Mesendoderm (in vitro differentiated cells): ENCODE measurements at regions not wholly inside any gene's neighbourhood (a gene's known extent, or its start where the extent isn't known, plus 50 kb on each side); places are given as distances from the start of the nearest gene placed in this dataset.

Experiments
- DNase-seq: peaks from one replicate; pipeline ENCODE4 v3.0.0; 2013
- H2AK5ac ChIP-seq: 2 replicates; pipeline ENCODE4 v1.6.1; 2013; ENCODE audit warnings: low read length, inconsistent platforms
- H2BK120ac ChIP-seq: 2 replicates; pipeline ENCODE4 v1.6.1; 2013; ENCODE audit warnings: low read depth, mild to moderate bottlenecking, low read length, moderate library complexity, mixed read lengths
- H2BK15ac ChIP-seq: replicated peaks from 2 replicates; pipeline ENCODE4 v1.6.1; 2013; ENCODE audit warnings: low read depth, mild to moderate bottlenecking, moderate library complexity
- H2BK5ac ChIP-seq: 2 replicates; pipeline ENCODE4 v1.6.1; 2013; ENCODE audit warnings: low read length, inconsistent platforms
- H3K18ac ChIP-seq: 2 replicates; pipeline ENCODE4 v1.6.1; 2013; ENCODE audit warnings: mild to moderate bottlenecking, low read length, mixed read lengths
- H3K23ac ChIP-seq: one replicate; pipeline ENCODE4 v1.6.1; 2013; ENCODE audit warnings: low read length
- H3K27ac ChIP-seq: 2 replicates; pipeline ENCODE4 v1.5.1; 2013; ENCODE audit warnings: low read depth, mild to moderate bottlenecking, inconsistent platforms, low read length, moderate library complexity
- H3K27me3 ChIP-seq: 2 replicates; pipeline ENCODE4 v1.6.1; 2013; ENCODE audit warnings: low read length, control low read depth, mild to moderate bottlenecking, inconsistent platforms; ENCODE audit not compliant: insufficient read depth, poor library complexity
- H3K36me3 ChIP-seq: 2 replicates; pipeline ENCODE4 v1.6.1; 2013; ENCODE audit warnings: low read length, inconsistent platforms; ENCODE audit not compliant: control insufficient read depth, insufficient read depth
- H3K4ac ChIP-seq: one replicate; pipeline ENCODE4 v1.6.1; 2013; ENCODE audit warnings: low read depth, mild to moderate bottlenecking, low read length, moderate library complexity
- H3K4me1 ChIP-seq: 2 replicates; pipeline ENCODE4 v1.6.1; 2013; ENCODE audit warnings: low read depth, low read length, inconsistent platforms; ENCODE audit not compliant: control insufficient read depth
- H3K4me2 ChIP-seq: 2 replicates; pipeline ENCODE4 v1.6.1; 2013; ENCODE audit warnings: low read length
- H3K4me3 ChIP-seq: 2 replicates; pipeline ENCODE4 v1.5.1; 2013; ENCODE audit warnings: mild to moderate bottlenecking, low read length
- H3K56ac ChIP-seq: one replicate; pipeline ENCODE4 v1.6.1; 2013; ENCODE audit warnings: low read length
- H3K79me1 ChIP-seq: 2 replicates; pipeline ENCODE4 v1.6.1; 2013; ENCODE audit warnings: low read length, inconsistent platforms
- H3K79me2 ChIP-seq: 2 replicates; pipeline ENCODE4 v1.6.1; 2013; ENCODE audit warnings: mild to moderate bottlenecking, low read length; ENCODE audit not compliant: control insufficient read depth, insufficient read depth
- H3K9ac ChIP-seq: 2 replicates; pipeline ENCODE4 v1.6.1; 2013; ENCODE audit warnings: low read length, inconsistent platforms
- H4K5ac ChIP-seq: one replicate; pipeline ENCODE4 v1.6.1; 2013; ENCODE audit warnings: low read length
- H4K8ac ChIP-seq: one replicate; pipeline ENCODE4 v1.6.1; 2013; ENCODE audit warnings: low read depth, mild to moderate bottlenecking, control low read depth, low read length, moderate library complexity
- WGBS: extraction: QIAGEN DNeasy Blood & Tissue Kit; methylation state at CpG from one replicate; pipeline ENCODE4 v1.1.7; 2013; ENCODE audit warnings: low lambda C conversion rate, missing lambda C conversion rate; ENCODE audit not compliant: insufficient coverage; ENCODE audit errors: extremely low coverage; 5-methylcytosine and 5-hydroxymethylcytosine counted together

GRCh38 chr3:40741729-40742128 is 217.0 kb downstream of the ZNF621 start:
- no peaks in the 10 kb centered on the region for H3K79me1 ChIP-seq
- H3K23ac ChIP-seq: no peak overlapping the region
- H2BK120ac ChIP-seq: no peak overlapping the region
- H2AK5ac ChIP-seq: no peak overlapping the region
- H3K4me2 ChIP-seq: no peak overlapping the region
- H3K79me2 ChIP-seq: no peaks in the 10 kb centered on the region
- no peak overlapping the region for H3K27ac ChIP-seq
- H3K9ac ChIP-seq: no peak overlapping the region
- H3K4me1 ChIP-seq: no peaks in the 10 kb centered on the region
- no peak overlapping the region for H3K4ac ChIP-seq
- no peak overlapping the region for H2BK5ac ChIP-seq
- no peak overlapping the region for H4K5ac ChIP-seq
- H3K36me3 ChIP-seq: no peaks in the 10 kb centered on the region
- no peak overlapping the region for H3K4me3 ChIP-seq
- DNase-seq: no peak
- no peak overlapping the region for H3K18ac ChIP-seq
- no peak overlapping the region for H4K8ac ChIP-seq
- no peaks in the 10 kb centered on the region for H3K27me3 ChIP-seq
- no peak overlapping the region for H2BK15ac ChIP-seq
- WGBS: no CpG with 5 or more reads among the region's 1 CpG
- no peak overlapping the region for H3K56ac ChIP-seq

- Histone ChIP-seq H3K36me3 (no peaks in the 10 kb centered on the region), H3K23ac (no peak overlapping the region), H3K79me2 (no peaks in the 10 kb centered on the region), H3K79me1 (no peaks in the 10 kb centered on the region), H3K4me1 (no peaks in the 10 kb centered on the region), H2BK5ac (no peak overlapping the region), H2AK5ac (no peak overlapping the region), H3K18ac (no peak overlapping the region), H3K4me3 (no peak overlapping the region), H3K9ac (no peak overlapping the region), H3K4me2 (no peak overlapping the region), H3K4ac (no peak overlapping the region), H4K8ac (no peak overlapping the region), H3K27ac (no peak overlapping the region), H3K27me3 (no peaks in the 10 kb centered on the region), H2BK120ac (no peak overlapping the region), H3K56ac (no peak overlapping the region), H2BK15ac (no peak overlapping the region), H4K5ac (no peak overlapping the region)
- no CpG with 5 or more reads among the region's 2 CpGs for WGBS
- DNase-seq: no peak
Measured at GRCh38 chr3:40745381-40746106, 220.8 kb downstream of the ZNF621 start.

GRCh38 chr3:40751666-40752065 is 226.9 kb downstream of the ZNF621 start:
- H3K79me2 ChIP-seq: no peaks in the 10 kb centered on the region
- no peak overlapping the region for H3K4me2 ChIP-seq
- no peak overlapping the region for H2BK120ac ChIP-seq
- no peaks in the 10 kb centered on the region for H3K79me1 ChIP-seq
- WGBS: no CpG with 5 or more reads among the region's 1 CpG
- H4K8ac ChIP-seq: no peak overlapping the region
- no peak overlapping the region for H3K4me3 ChIP-seq
- no peak overlapping the region for H3K56ac ChIP-seq
- no peak overlapping the region for H3K4ac ChIP-seq
- H3K4me1 ChIP-seq: no peaks in the 10 kb centered on the region
- no peak overlapping the region for H2AK5ac ChIP-seq
- no peak overlapping the region for H2BK5ac ChIP-seq
- no peak overlapping the region for H3K23ac ChIP-seq
- H3K18ac ChIP-seq: no peak overlapping the region
- no peak overlapping the region for H3K9ac ChIP-seq
- no peaks in the 10 kb centered on the region for H3K36me3 ChIP-seq
- no peak for DNase-seq
- no peak overlapping the region for H3K27ac ChIP-seq
- H4K5ac ChIP-seq: no peak overlapping the region
- H3K27me3 ChIP-seq: no peaks in the 10 kb centered on the region
- no peak overlapping the region for H2BK15ac ChIP-seq

DNA sequence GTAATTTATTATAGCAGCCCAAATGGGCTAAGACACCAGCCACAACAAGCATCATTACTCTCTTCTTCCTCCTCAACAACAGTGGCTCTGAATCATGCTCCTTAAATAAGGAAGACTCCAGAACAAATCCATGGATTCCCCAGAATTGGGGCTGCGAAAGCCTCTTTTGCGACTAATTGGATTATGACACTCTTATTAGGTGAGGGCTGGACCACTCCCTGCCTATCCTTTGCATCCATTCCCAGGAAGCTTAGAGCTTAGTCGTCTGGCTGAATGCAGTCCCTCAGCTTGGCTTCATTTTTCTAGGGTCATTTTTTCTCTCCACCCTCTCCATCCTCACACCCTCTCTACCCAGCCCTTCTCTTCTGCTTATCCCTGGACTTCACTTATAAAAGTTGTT is 227.7 kb downstream of the ZNF621 start:
- Histone ChIP-seq H3K27ac (no peak overlapping the region), H2BK120ac (no peak overlapping the region), H2AK5ac (no peak overlapping the region), H3K23ac (no peak overlapping the region), H4K8ac (no peak overlapping the region), H3K18ac (no peak overlapping the region), H2BK5ac (no peak overlapping the region), H3K4ac (no peak overlapping the region), H3K79me1 (no peaks in the 10 kb centered on the region), H3K4me3 (no peak overlapping the region), H2BK15ac (no peak overlapping the region), H3K9ac (no peak overlapping the region), H3K27me3 (no peaks in the 10 kb centered on the region), H3K36me3 (no peaks in the 10 kb centered on the region), H3K4me1 (no peaks in the 10 kb centered on the region), H3K79me2 (no peaks in the 10 kb centered on the region), H3K4me2 (no peak overlapping the region), H4K5ac (no peak overlapping the region), H3K56ac (no peak overlapping the region)
- DNase-seq: no peak
- no CpG with 5 or more reads among the region's 3 CpGs for WGBS

DNA sequence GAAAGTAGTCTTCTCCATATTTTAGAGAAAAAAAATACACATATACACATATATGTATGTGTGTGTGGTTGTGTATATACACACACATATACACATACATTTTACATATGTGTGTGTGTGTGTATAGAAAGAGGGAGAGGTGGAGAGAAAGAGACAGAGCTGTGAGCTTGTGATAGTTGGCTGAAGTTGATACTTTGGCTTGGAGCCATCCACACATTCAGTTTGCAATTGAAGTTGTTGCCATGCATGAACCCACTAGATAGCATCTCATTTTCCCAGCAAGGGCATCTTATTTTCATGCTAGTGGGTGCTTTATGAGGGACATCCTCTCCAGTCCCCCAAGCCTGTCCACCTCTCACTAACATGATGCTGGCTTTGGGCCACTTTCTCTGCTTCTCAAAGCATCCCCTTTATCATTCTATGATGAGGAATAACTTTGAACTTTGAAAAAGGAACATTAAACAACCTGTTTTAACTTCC is 228.6 kb downstream of the ZNF621 start:
- Histone ChIP-seq H2BK5ac (no peak overlapping the region), H3K36me3 (no peaks in the 10 kb centered on the region), H2BK15ac (no peak overlapping the region), H2AK5ac (no peak overlapping the region), H3K79me1 (no peaks in the 10 kb centered on the region), H4K8ac (no peak overlapping the region), H3K18ac (no peak overlapping the region), H3K9ac (no peak overlapping the region), H3K4me3 (no peak overlapping the region), H3K56ac (no peak overlapping the region), H4K5ac (no peak overlapping the region), H3K27ac (no peak overlapping the region), H3K4ac (no peak overlapping the region), H2BK120ac (no peak overlapping the region), H3K4me2 (no peak overlapping the region), H3K79me2 (no peaks in the 10 kb centered on the region), H3K23ac (no peak overlapping the region), H3K27me3 (no peaks in the 10 kb centered on the region), H3K4me1 (no peaks in the 10 kb centered on the region)
- DNase-seq: no peak

DNA sequence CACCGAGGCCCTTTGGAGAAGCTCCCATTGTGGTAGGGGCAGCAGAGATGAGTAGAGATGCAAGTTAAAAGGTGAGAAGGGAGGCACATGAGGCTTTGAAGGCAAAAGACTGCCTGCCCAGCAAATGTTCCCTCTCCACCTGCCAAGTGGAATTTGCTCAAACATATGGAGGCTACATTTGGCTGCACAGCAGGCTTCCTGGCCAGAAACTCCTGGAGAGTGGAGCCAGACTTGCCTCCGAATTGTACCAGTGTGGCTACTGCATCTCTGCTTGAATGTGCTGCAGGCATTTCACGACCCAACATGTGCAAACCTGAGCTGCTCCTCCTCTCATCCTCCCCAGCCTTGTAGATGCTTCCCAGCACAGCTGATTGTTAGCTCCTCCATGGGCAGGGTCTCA is 229.2 kb downstream of the ZNF621 start:
- Histone ChIP-seq H3K18ac (no peak overlapping the region), H2AK5ac (no peak overlapping the region), H3K27ac (no peak overlapping the region), H3K27me3 (no peaks in the 10 kb centered on the region), H2BK5ac (no peak overlapping the region), H3K79me2 (no peaks in the 10 kb centered on the region), H3K56ac (no peak overlapping the region), H3K4me1 (no peaks in the 10 kb centered on the region), H3K79me1 (no peaks in the 10 kb centered on the region), H2BK120ac (no peak overlapping the region), H4K8ac (no peak overlapping the region), H3K4ac (no peak overlapping the region), H3K36me3 (no peaks in the 10 kb centered on the region), H3K4me2 (no peak overlapping the region), H3K23ac (no peak overlapping the region), H4K5ac (no peak overlapping the region), H2BK15ac (no peak overlapping the region), H3K4me3 (no peak overlapping the region), H3K9ac (no peak overlapping the region)
- WGBS: no CpG with 5 or more reads among the region's 3 CpGs
- DNase-seq: peak; percentile 15
